ENCODE measurements at regions not wholly inside any gene's neighbourhood (a gene's known extent, or its start where the extent isn't known, plus 50 kb on each side); places are given as distances from the start of the nearest gene placed in this dataset.
"Not testable (repeated sequence)": the region's sequence is repeated elsewhere in the genome, so short reads cannot be mapped to it uniquely, and the experiment has no call there.

DNA sequence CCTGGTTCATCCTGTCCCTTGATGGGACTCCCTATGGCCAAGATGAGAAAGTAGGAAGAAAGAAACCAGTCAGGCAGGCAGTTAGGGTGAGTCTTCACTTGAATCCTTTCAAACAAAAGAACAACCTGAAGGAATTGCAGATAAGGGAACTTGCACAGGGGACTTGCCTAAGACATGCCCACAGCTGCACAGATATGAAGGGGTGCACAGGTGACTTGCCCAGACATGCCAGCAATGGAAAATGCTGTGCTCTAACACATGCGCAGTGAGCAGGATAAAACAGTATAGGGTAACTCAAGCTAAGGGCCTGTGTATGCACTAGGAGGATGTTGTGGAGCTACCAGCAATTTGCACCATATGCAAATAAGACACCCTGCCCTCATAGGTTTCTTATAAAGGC lies 404.6 kb upstream of the USP9Y start:
- no peak for DNase-seq
- no peak overlapping the region for H3K4me3 Mint-ChIP-seq
- no peak overlapping the region for H3K27ac Mint-ChIP-seq
- TF ChIP-seq, protein P1, sequence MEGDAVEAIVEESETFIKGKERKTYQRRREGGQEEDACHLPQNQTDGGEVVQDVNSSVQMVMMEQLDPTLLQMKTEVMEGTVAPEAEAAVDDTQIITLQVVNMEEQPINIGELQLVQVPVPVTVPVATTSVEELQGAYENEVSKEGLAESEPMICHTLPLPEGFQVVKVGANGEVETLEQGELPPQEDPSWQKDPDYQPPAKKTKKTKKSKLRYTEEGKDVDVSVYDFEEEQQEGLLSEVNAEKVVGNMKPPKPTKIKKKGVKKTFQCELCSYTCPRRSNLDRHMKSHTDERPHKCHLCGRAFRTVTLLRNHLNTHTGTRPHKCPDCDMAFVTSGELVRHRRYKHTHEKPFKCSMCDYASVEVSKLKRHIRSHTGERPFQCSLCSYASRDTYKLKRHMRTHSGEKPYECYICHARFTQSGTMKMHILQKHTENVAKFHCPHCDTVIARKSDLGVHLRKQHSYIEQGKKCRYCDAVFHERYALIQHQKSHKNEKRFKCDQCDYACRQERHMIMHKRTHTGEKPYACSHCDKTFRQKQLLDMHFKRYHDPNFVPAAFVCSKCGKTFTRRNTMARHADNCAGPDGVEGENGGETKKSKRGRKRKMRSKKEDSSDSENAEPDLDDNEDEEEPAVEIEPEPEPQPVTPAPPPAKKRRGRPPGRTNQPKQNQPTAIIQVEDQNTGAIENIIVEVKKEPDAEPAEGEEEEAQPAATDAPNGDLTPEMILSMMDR (IDR thresholded peaks at IDR 0.05) = no peak
- no peaks in the 10 kb centered on the region for H3K36me3 Mint-ChIP-seq (ENCODE audit: low read depth)
- H3K4me1 Mint-ChIP-seq = no peaks in the 10 kb centered on the region
- no peaks in the 10 kb centered on the region for H3K27me3 Mint-ChIP-seq (ENCODE audit: low read depth, poor library complexity)
- no peaks in the 10 kb centered on the region for H3K9me3 Mint-ChIP-seq

DNA sequence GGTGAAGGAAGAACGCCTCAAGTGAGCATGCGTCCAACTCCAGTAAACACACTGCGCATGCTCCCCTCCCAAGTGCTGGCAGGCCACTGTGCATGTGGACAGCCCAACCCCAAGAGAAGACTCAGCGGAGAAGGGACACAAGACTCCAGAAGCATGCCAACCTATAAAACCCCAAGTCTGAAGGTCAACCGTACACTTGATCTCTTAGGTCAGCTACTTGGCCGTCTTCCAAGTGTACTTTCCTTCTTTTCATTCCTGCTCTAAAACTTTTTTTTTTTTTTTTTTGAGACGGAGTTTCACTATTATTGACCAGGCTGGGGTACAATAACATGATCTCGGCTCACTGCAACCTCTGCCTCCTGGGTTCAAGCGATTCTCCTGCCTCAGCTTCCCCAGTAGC lies 401.2 kb upstream of the USP9Y start:
- not testable (repeated sequence) for H3K4me1 Mint-ChIP-seq; H3K9me3 Mint-ChIP-seq; H3K27ac Mint-ChIP-seq; H3K27me3 Mint-ChIP-seq (ENCODE audit: low read depth, poor library complexity); H3K4me3 Mint-ChIP-seq; DNase-seq; H3K36me3 Mint-ChIP-seq (ENCODE audit: low read depth)

DNA sequence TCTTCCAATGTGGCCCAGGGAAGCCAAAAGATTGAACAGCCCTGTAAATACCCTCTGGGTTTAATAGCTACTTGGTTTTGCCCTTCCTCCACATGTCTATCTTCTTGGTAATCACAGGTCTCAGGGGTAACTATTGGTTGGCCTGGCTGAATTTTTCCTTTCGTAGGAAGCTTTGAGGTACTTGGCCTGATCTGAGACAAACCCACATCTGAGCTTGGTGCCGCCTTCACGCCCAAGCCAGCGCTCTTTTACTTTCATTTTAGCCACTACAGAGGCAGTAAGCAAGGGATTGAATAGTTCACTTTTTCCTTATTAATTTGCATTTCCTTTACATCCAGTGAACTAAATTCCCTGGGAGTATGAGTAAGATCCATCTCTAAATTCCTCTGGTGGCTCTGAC lies 397.6 kb upstream of the USP9Y start:
- Mint-ChIP-seq H3K9me3 (no peaks in the 10 kb centered on the region), H3K4me1 (no peaks in the 10 kb centered on the region), H3K27ac (no peak overlapping the region), H3K36me3 (ENCODE audit: low read depth) (no peaks in the 10 kb centered on the region), H3K4me3 (no peak overlapping the region), H3K27me3 (ENCODE audit: low read depth, poor library complexity) (no peaks in the 10 kb centered on the region)
- TF ChIP-seq, protein P1 (IDR thresholded peaks at IDR 0.05) = no peak
- no peak for DNase-seq

DNA sequence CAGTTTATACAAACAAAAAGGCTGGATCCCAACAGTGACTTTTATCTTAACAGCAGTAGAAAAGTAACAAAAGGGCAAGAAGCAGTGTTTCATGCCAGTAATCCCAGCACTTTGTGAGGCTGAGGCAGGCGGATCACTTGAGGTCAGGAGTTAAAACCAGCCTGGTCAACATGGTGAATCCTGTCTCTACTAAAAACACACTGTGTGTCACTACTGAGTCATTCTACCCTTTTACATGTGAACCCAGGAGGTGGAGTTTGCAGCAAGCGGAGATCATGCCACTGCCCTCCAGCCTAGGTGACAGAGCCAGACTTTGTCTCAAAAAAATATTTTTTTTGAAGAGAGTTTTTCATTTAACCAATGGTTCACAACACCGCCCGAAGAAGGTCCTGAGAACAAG lies 395.6 kb upstream of the USP9Y start:
- Mint-ChIP-seq H3K4me3 (no peak overlapping the region), H3K27ac (no peak overlapping the region), H3K9me3 (no peaks in the 10 kb centered on the region), H3K27me3 (ENCODE audit: low read depth, poor library complexity) (no peaks in the 10 kb centered on the region), H3K36me3 (ENCODE audit: low read depth) (no peaks in the 10 kb centered on the region), H3K4me1 (no peaks in the 10 kb centered on the region)
- TF ChIP-seq, protein P1 (IDR thresholded peaks at IDR 0.05) = no peak
- DNase-seq = no peak

DNA sequence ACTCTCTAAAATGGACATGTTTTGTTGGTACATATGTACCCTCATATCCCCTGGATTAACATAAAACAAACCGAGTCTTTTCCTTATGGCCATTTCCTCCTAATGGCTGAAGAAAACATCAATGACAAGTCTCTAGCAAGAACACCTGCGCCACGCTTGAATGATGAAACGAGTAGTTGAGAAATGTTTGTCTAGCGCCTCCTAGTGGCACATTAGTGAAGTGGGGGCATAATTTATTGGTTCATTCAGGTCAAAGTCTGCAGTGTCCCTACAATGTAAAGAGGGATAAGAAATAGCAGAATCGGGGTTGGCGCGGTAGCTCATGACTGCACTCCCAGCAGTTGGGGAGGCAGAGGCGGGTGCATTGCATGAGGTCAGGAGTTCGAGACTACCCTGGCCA lies 391.8 kb upstream of the USP9Y start:
- Mint-ChIP-seq H3K4me1 (no peaks in the 10 kb centered on the region), H3K36me3 (ENCODE audit: low read depth) (no peaks in the 10 kb centered on the region), H3K27me3 (ENCODE audit: low read depth, poor library complexity) (no peaks in the 10 kb centered on the region), H3K4me3 (no peak overlapping the region), H3K27ac (no peak overlapping the region), H3K9me3 (no peaks in the 10 kb centered on the region)
- no peak for DNase-seq
- TF ChIP-seq, protein P1 (IDR thresholded peaks at IDR 0.05) = no peak

DNA sequence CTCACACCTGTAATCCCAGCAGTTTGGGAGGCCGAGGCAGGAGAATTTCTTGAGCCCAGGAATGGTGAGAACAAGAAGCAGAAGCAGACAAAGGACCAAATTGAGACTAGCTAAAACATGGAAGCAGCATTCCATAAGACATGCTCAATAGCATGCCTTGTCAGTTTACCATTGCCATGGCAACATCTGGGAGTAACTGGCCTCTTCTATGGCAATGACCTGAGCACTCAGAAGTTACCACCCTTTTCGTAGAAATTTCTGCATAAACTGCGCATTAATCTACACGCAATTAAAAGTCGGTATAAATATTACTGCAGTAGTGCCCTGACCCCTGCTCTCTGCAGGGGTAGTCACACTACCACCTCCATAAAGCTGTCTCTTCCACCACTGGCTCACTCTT lies 390.2 kb upstream of the USP9Y start:
- Mint-ChIP-seq H3K9me3 (no peaks in the 10 kb centered on the region), H3K27me3 (ENCODE audit: low read depth, poor library complexity) (no peaks in the 10 kb centered on the region), H3K4me1 (no peaks in the 10 kb centered on the region), H3K4me3 (no peak overlapping the region), H3K36me3 (ENCODE audit: low read depth) (no peaks in the 10 kb centered on the region), H3K27ac (no peak overlapping the region)
- no peak for DNase-seq
- TF ChIP-seq, protein P1 (IDR thresholded peaks at IDR 0.05) = no peak

Measured in nephron progenitor cell (in vitro differentiated cells).